SIG-M5 treated with dmso at 0.1 percent for 504 hours (cell line): ENCODE measurements at regions not wholly inside any gene's neighbourhood (a gene's known extent, or its start where the extent isn't known, plus 50 kb on each side); places are given as distances from the start of the nearest gene placed in this dataset.
"Not testable (repeated sequence)": the region's sequence is repeated elsewhere in the genome, so short reads cannot be mapped to it uniquely, and the experiment has no call there.

Experiments
- DNase-seq: peaks from one replicate; lab custom pipeline; 2025; ENCODE audit not compliant: unreplicated experiment; lab: John Stamatoyannopoulos, UW

GRCh38 chr2:109052922-109053321 lies 63.9 kb upstream of the EDAR start:
- DNase-seq, result no peak

- no peak for DNase-seq
These were observed 60.0 kb upstream of the EDAR start for GRCh38 chr2:109049022-109049421.

DNA sequence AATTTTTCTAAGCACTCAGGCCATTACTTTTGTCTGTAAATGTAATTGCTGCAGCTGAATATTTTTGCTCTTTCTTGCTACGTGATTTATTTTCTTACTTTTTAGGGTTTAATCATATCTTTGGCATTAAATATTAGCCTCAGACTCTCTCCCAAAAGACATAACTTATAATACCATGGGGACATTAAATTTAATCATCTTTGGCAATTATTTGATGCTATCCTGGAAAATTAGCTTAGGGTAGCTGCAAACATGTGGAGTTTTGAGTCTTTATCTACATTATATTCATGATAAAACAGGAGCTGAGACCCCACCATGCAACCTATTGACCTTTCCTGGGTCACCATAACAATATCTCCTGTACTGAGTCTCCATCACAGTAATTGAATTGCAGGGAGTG lies 59.1 kb upstream of the EDAR start:
- DNase-seq, result no peak

GRCh38 chr2:109047569-109047968 lies 58.5 kb upstream of the EDAR start:
- DNase-seq, result not testable (repeated sequence)

DNA sequence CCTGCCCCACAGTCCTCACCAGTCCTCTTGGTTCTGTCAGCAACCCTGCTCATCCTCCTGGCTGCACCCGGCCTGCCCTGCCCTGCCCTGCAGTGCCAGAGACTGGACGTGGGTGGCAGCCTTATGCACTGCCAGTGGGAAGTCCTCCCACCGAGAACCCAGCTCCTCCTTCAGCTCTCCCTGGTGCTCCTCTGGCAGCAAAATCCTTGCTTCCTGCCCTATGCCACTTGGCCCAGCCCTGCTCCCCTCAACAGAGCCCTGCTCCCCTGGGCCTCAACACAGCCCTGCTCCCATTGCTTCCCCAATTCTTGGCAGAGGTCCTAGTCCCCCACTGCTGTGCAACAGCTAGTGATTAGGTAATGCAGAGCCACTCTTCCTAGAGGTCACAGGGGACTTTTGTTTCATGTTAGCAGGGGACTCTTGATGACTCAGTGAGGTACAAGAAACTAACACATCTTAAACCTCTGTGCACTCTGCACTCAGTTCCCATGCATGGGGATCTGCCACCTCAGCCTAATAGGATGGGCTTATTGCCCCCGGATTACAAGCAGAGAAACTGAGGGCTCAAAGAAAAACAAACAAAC lies 58.0 kb upstream of the EDAR start:
- peak; percentile 87 for DNase-seq

GRCh38 chr2:109045505-109045904 lies 56.5 kb upstream of the EDAR start:
- DNase-seq, result no peak

GRCh38 chr2:109038992-109039391 lies 50.0 kb upstream of the EDAR start:
- no peak for DNase-seq
